Activated CD4-positive, alpha-beta memory T cell treated with anti-CD3 and anti-CD28 coated beads, Interleukin-2, amount 10 ng/mL, durations not matched to agents 7 days and 5 days (primary cell): ENCODE measurements at regions not wholly inside any gene's neighbourhood (a gene's known extent, or its start where the extent isn't known, plus 50 kb on each side); places are given as distances from the start of the nearest gene placed in this dataset.
"Not testable (repeated sequence)": the region's sequence is repeated elsewhere in the genome, so short reads cannot be mapped to it uniquely, and the experiment has no call there.

Experiments
- CTCF ChIA-PET: fragments of 350-600 bp; sonication (Branson Sonifier 250); formaldehyde crosslinking; loops from one replicate; lab custom pipeline; 2021; ENCODE audit warnings: antibody characterized with exemption, inconsistent platforms; lab: Charles Lee
- POLR2A ChIA-PET: fragments of 350-600 bp; sonication (Branson Sonifier 250); formaldehyde crosslinking; loops from one replicate; lab custom pipeline; 2021; ENCODE audit warnings: antibody characterized with exemption; lab: Charles Lee
- DNase-seq: peaks from one replicate; pipeline ENCODE4 v3.0.0-alpha.2; 2020
- H3K27ac Mint-ChIP-seq: one replicate; pipeline ENCODE4 v1.8.0; 2021; ENCODE audit warnings: mild to moderate bottlenecking, mixed read lengths
- H3K27me3 Mint-ChIP-seq: one replicate; pipeline ENCODE4 v1.8.0; 2021; ENCODE audit warnings: mixed read lengths
- H3K36me3 Mint-ChIP-seq: one replicate; pipeline ENCODE4 v1.8.0; 2021; ENCODE audit warnings: low read depth, mixed read lengths
- H3K4me1 Mint-ChIP-seq: one replicate; pipeline ENCODE4 v1.8.0; 2021; ENCODE audit warnings: mixed read lengths
- H3K4me3 Mint-ChIP-seq: one replicate; pipeline ENCODE4 v1.8.0; 2021; ENCODE audit warnings: mild to moderate bottlenecking, mixed read lengths
- H3K9me3 Mint-ChIP-seq: one replicate; pipeline ENCODE4 v1.8.0; 2021; ENCODE audit warnings: mixed read lengths

DNA sequence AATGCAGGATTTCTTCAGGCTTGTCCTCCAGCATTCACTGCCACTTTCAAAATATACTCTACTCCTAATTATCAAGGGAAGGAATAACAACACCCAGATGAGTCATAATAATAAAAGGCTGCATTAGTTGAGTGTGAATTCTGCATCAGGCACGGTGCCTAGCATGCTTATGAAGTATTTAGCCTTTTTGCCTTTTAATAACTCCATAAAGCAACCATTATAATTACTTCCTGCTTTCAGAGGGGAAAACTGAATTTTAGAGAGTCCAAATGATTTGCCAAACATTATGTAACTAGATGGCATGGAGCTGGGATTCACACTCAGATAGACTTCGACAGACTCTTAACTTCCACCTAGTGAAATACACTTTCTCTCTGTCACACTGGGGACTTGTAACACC lies 2365.5 kb downstream of the PCDH7 start:
- Mint-ChIP-seq H3K36me3 (no peaks in the 10 kb centered on the region), H3K4me1 (no peaks in the 10 kb centered on the region), H3K4me3 (no peak overlapping the region), H3K9me3 (peaks cover 8% of the 10 kb centered on the region), H3K27me3 (no peaks in the 10 kb centered on the region), H3K27ac (no peak overlapping the region)
- no peak for DNase-seq
- CTCF ChIA-PET: no interaction called here
- POLR2A ChIA-PET: no interaction called here

DNA sequence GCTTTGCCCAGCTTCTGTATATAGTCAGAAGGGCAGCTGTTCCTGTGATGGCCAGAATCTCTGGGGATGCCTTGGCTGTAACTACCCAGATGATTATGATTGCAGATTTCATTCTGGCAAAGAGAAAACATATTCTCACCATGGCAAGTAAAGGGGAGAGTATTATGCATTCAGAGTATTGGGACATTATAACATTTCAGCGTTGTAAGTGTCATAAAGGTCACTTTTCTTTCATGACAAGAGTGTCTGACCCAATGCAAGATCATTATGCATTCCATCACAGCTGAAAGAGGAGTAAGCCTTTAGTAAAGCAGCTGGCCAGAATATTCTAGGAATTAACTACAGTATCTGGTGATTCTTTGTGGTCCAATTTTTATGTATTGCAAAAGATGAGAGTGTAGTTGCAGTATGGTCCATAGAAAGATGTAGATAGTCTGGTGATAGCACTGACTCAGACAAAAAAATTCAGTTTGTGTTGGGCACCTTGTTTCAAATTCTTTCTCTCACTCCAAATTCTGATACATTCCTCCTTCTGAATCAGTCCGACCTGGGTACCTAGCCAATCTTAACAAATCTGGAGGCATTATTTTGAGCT lies 2366.3 kb downstream of the PCDH7 start:
- CTCF ChIA-PET: no interaction called here
- POLR2A ChIA-PET: no interaction called here
- no peaks in the 10 kb centered on the region for H3K27me3 Mint-ChIP-seq

DNA sequence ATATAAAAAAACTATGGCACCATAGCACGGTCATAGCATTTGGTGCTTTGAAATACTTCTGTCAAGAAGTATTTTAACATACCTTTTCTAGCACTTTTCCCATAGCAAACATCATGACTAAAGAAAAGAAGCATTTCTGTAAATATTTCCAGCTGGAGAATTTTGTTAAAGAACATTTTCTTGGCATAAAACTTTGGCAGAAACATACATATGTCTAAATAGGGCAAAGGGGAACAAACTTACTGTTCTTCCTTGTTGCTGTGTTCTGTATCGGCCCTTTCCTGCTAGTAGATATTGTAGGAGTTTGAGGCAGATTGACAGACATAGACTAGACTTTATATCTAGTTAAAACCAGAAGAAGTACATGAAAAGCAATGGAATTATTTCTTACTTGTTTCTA lies 2368.5 kb downstream of the PCDH7 start:
- Mint-ChIP-seq H3K27ac (no peak overlapping the region), H3K4me3 (no peak overlapping the region), H3K36me3 (no peaks in the 10 kb centered on the region), H3K9me3 (peaks cover 3% of the 10 kb centered on the region), H3K27me3 (no peaks in the 10 kb centered on the region), H3K4me1 (no peaks in the 10 kb centered on the region)
- POLR2A ChIA-PET: no interaction called here
- no peak for DNase-seq
- CTCF ChIA-PET: no interaction called here

More for the DNA sequence above, 2366.3 kb downstream of the PCDH7 start:
- H3K9me3 Mint-ChIP-seq: peaks cover 3% of the 10 kb centered on the region
- H3K4me1 Mint-ChIP-seq: no peaks in the 10 kb centered on the region
- H3K36me3 Mint-ChIP-seq: no peaks in the 10 kb centered on the region
- no peak for DNase-seq
- no peak overlapping the region for H3K4me3 Mint-ChIP-seq
- no peak overlapping the region for H3K27ac Mint-ChIP-seq

DNA sequence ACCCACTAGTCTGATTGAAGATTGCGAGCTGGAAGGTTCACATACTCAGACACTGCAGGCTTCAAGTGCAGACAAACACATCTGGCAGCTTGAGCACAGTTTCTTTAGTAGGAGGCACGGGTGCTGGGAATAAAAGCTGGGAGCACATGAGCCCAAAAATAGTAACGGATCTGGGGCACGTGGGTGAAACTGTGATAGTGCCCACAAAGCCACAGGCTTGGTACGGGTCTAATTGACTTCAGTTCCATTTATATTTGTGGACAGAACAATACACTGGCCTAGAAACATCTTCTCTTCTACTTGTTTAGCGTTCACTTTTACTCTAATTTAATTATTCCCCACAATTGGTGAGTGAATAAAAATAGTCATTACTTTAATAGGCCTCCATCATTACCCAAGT lies 2370.7 kb downstream of the PCDH7 start:
- no peaks in the 10 kb centered on the region for H3K4me1 Mint-ChIP-seq
- no peak for DNase-seq
- H3K4me3 Mint-ChIP-seq: no peak overlapping the region
- peaks cover 3% of the 10 kb centered on the region for H3K9me3 Mint-ChIP-seq
- H3K27ac Mint-ChIP-seq: no peak overlapping the region
- H3K27me3 Mint-ChIP-seq: no peaks in the 10 kb centered on the region
- POLR2A ChIA-PET: no interaction called here
- CTCF ChIA-PET: no interaction called here
- no peaks in the 10 kb centered on the region for H3K36me3 Mint-ChIP-seq

DNA sequence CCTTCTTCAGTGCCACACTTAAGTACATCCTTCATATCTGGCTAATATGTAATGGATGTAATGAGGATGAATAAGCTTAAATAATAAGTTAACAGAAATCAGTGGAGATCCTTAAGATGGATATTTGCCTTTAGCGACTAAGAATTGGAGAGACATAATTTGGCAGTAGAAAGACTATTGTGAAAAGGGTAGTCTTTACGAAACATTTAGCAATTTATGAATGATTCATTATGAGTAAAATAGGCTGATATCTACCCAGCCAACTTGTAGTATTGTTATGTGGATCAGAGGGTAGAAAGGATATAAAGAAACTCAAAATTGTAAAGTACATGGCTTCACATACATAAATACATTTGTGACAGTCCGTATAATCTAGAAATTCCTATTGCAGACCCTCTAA lies 2371.8 kb downstream of the PCDH7 start:
- Mint-ChIP-seq H3K36me3 (no peaks in the 10 kb centered on the region), H3K4me1 (no peaks in the 10 kb centered on the region), H3K27ac (no peak overlapping the region), H3K9me3 (peaks cover 3% of the 10 kb centered on the region), H3K27me3 (no peaks in the 10 kb centered on the region), H3K4me3 (no peak overlapping the region)
- CTCF ChIA-PET: no interaction called here
- POLR2A ChIA-PET: no interaction called here
- no peak for DNase-seq

DNA sequence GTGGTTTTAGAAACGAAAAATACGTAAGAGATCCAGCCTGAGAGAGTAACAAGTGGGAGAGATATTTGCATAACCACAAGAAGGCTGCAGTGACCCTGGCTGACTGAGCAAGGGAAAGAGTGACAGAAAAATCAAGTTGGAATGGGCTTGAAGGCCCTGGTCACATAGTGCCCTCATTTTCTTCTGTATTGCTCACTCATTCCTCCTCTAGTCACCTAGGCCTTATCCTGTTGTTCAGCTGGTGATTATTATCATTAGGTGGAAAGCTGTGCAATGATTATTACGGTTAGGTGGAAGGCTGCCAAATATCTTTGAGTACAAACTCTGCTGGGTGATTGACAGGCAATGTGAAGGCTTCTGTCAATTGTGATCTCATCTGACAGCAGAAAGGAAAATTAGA lies 2384.1 kb downstream of the PCDH7 start:
- Mint-ChIP-seq H3K9me3 (peaks cover 2% of the 10 kb centered on the region), H3K4me3 (no peak overlapping the region), H3K27me3 (no peaks in the 10 kb centered on the region), H3K27ac (no peak overlapping the region), H3K4me1 (no peaks in the 10 kb centered on the region), H3K36me3 (no peaks in the 10 kb centered on the region)
- no peak for DNase-seq
- ChIA-PET CTCF (no interaction called here), POLR2A (no interaction called here)

DNA sequence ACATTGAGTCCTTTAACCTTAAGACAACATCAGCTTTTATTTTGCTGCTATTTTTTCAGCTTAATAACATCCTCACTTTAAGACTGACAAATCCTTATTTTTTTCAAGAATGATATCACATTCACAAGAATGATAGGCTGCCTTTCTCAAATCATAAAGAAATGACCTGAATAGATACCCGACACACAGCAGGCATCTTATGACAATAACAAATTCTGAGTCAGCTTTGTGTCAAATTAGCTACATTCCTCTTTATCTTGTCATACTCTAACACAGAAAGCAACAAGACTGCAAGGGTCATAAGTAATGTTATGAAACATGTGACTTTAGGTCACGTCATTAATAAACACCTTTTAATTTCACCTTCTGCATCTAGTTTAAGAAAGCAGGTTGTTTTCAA lies 2387.6 kb downstream of the PCDH7 start:
- Mint-ChIP-seq H3K4me3 (no peak overlapping the region), H3K4me1 (no peaks in the 10 kb centered on the region), H3K27ac (no peak overlapping the region), H3K9me3 (peaks cover 4% of the 10 kb centered on the region), H3K36me3 (no peaks in the 10 kb centered on the region), H3K27me3 (no peaks in the 10 kb centered on the region)
- DNase-seq: no peak
- POLR2A ChIA-PET: no interaction called here
- CTCF ChIA-PET: no interaction called here

DNA sequence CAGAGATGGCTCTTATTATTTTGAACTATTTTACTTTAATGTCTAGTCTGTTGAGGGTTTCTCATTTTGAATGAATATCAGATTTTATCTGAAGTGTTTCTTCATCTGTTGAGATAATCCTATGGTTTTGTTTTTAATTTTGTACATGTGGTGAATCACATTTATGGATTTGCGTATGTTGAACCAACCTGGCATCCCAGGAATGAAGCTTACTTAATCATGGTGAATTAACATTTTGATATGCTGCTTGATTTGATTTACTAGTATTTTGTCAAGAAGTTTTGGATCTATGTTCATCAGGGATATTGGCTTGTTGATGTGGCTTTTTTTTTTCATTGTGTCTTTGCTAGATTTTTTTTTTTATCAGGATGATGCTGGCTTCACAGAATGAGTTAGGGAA lies 2390.9 kb downstream of the PCDH7 start:
- POLR2A ChIA-PET: no interaction called here
- Mint-ChIP-seq H3K27me3 (no peaks in the 10 kb centered on the region), H3K9me3 (peaks cover 8% of the 10 kb centered on the region), H3K36me3 (no peaks in the 10 kb centered on the region), H3K27ac (no peak overlapping the region), H3K4me3 (no peak overlapping the region), H3K4me1 (no peaks in the 10 kb centered on the region)
- CTCF ChIA-PET: no interaction called here
- no peak for DNase-seq

DNA sequence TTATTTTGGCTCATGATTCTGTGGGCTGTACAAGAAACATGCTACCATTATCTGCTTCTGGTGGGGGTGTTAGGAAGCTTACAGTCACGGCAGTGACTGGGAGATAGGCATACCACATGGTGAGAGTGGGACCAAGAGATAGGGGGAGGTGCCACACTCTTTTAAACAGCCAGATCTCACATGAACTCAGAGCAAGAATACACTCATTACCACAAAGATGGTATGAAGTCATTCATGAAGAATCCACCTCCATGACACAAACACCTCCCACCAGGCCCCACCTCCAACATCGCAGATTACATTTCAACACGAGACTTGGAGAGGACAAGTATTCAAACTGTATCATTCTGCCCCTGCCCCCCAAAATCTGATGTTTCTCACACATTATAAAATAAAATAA lies 2396.7 kb downstream of the PCDH7 start:
- Mint-ChIP-seq H3K4me1 (no peaks in the 10 kb centered on the region), H3K27ac (no peak overlapping the region), H3K36me3 (no peaks in the 10 kb centered on the region), H3K27me3 (no peaks in the 10 kb centered on the region), H3K4me3 (no peak overlapping the region), H3K9me3 (peaks cover 17% of the 10 kb centered on the region)
- ChIA-PET CTCF (no interaction called here), POLR2A (no interaction called here)
- DNase-seq: no peak

DNA sequence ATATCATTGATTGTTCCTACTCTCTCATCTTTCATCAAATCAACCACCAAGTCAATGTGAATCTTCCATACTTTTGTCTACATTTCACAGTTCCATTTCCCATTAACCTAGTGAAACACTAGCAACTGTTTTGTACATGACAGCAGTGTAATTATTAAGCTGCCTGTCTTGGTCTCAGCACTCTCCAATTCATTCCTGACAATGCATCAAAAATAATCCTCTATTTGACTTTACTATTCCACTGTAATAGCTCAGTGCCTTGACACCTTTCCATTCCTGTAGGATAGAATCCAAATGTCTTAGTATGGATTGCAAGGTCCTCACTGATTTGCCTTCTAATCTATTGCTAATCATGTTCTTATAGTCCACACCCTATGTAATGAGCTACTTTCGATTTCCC lies 2405.8 kb downstream of the PCDH7 start:
- Mint-ChIP-seq H3K9me3 (peaks cover 3% of the 10 kb centered on the region), H3K4me1 (no peaks in the 10 kb centered on the region), H3K27ac (no peak overlapping the region), H3K4me3 (no peak overlapping the region), H3K36me3 (no peaks in the 10 kb centered on the region), H3K27me3 (no peaks in the 10 kb centered on the region)
- CTCF ChIA-PET: no interaction called here
- POLR2A ChIA-PET: no interaction called here
- no peak for DNase-seq

DNA sequence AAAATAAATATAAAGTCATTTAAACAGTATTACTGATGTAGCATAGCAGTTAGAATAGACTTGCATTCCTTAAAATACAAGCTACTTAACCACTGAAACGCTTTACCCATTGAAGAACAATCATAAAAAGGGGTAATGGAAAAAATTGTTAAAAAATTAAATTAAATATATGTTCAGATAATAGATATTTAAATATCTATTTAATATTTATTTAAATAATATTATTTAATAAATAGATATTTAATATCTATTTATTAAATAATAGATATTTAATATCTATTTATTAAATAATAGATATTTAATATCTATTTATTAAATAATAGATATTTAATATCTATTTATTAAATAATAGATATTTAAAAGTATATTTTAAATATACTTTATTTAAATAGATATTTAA lies 2410.5 kb downstream of the PCDH7 start:
- H3K4me1 Mint-ChIP-seq, CTCF ChIA-PET, H3K27me3 Mint-ChIP-seq, H3K36me3 Mint-ChIP-seq, DNase-seq, POLR2A ChIA-PET, H3K9me3 Mint-ChIP-seq, H3K27ac Mint-ChIP-seq, H3K4me3 Mint-ChIP-seq: not testable (repeated sequence)

DNA sequence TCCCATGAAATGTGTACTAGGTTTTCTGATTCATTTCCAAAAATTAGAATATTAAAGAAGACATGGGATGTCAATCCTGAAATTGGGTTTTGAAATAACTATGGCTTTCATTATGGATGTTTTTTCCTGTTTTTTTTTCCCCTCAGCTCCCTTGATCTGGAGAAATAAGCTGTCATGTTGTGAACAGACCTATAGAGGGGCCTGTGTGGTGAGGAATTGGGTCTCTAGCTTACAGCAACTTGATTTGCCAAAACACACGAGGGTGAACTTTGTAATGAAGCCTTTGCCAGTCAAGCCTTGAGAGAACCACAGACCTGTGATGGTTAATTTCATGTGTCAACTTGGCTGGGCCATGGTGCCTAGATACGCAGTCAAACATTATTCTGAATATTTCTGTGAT lies 2413.6 kb downstream of the PCDH7 start:
- ChIA-PET POLR2A (no interaction called here), CTCF (no interaction called here)
- Mint-ChIP-seq H3K27ac (no peak overlapping the region), H3K36me3 (no peaks in the 10 kb centered on the region), H3K27me3 (no peaks in the 10 kb centered on the region), H3K4me3 (no peak overlapping the region), H3K4me1 (no peaks in the 10 kb centered on the region), H3K9me3 (peaks cover 2% of the 10 kb centered on the region)
- no peak for DNase-seq

DNA sequence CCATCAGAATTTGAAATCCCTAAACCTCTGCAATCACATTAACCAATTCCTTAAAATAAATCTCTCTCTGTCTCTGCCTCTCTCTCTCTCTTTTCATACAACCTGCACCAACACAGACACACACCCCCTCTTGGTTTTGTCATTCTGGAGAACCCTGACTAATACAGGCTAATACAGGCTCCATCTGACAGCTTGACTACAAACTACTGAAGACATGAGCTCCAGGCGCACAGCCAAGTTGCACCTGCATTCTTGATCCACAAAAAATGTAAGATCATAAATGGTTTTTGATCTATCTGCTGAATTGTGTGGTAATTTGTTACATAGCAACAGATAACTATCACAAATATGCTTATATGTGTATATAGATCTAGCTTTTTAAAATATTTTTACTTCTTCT lies 2414.2 kb downstream of the PCDH7 start:
- H3K4me3 Mint-ChIP-seq: no peak overlapping the region
- H3K27ac Mint-ChIP-seq: no peak overlapping the region
- no peaks in the 10 kb centered on the region for H3K4me1 Mint-ChIP-seq
- ChIA-PET POLR2A (no interaction called here), CTCF (no interaction called here)
- DNase-seq: no peak
- H3K36me3 Mint-ChIP-seq: no peaks in the 10 kb centered on the region
- H3K9me3 Mint-ChIP-seq: peaks cover 2% of the 10 kb centered on the region
- H3K27me3 Mint-ChIP-seq: no peaks in the 10 kb centered on the region

DNA sequence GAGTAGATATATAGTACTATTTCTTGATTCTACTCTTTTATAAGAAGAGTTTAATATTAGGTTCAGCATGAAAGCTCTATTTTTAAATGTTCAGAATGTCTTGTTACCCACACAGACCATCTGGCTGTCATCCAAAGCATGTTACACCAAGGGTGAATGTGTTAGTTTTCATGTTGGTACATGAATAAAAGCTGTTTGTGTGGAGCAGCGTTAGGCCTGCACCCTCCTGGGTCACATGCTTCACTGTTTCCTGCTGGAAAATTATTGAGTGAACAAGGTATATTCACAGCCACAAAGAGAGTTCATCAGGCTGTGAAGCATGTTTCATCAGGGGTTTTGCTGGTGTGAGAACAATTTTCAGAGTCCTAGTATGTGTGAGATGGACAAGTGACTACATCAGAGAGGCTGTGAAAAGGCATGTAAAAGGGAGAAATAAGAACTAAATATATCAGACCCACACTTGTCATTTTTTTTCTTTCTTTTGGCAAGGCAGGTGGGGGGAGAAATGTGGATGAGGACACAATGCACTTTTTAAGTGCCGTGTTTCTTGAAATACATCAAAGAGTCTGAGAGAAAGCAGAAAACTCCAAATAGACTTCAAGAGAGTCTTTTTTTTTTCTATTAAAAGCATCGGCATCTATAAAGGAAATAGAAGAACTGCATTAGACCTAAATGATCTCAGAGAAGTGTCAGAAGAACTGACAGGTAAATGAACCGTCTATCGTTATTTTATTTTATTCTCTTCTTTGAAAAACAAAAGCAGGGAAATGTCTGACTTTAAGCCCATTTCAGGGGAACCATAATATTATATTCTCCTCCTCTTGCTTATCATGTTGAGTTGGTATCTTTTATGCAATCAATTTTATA lies 2429.7 kb downstream of the PCDH7 start:
- H3K4me1 Mint-ChIP-seq: no peaks in the 10 kb centered on the region
- H3K36me3 Mint-ChIP-seq: no peaks in the 10 kb centered on the region
- POLR2A ChIA-PET: no interaction called here
- CTCF ChIA-PET: no interaction called here
- DNase-seq: no peak
- H3K9me3 Mint-ChIP-seq: peaks cover 9% of the 10 kb centered on the region
- H3K27me3 Mint-ChIP-seq: no peaks in the 10 kb centered on the region
- no peak overlapping the region for H3K4me3 Mint-ChIP-seq
- no peak overlapping the region for H3K27ac Mint-ChIP-seq
